HG03439 (cell line): ENCODE measurements at regions not wholly inside any gene's neighbourhood (a gene's known extent, or its start where the extent isn't known, plus 50 kb on each side); places are given as distances from the start of the nearest gene placed in this dataset.
"Not testable (repeated sequence)": the region's sequence is repeated elsewhere in the genome, so short reads cannot be mapped to it uniquely, and the experiment has no call there.

ENCODE experiments used
- ATAC-seq: cut with Tn5 transposase; IDR thresholded peaks from one replicate; pipeline ENCODE4 v1.9.1; 2021; ENCODE audit warnings: mild to moderate bottlenecking, moderate library complexity; ENCODE audit not compliant: unreplicated experiment

DNA sequence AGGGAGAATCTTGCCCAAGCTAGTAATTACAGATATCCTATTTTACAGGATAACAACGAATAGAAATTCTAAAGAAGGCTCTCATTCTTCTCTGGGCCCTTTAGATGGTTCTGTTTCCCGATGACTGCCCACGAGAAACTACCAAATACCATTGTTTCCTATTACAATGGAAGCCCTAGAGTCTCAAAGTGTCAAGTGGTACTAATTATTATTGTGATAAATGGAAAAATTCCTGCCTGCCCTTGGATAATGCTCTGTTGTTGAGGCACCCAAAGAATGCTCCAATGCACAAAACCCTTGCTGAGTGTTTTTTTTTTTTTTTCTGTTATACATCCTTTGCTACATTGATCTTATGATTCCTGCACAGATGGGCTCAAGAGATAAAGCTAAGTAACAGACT, 504.5 kb downstream of the XPNPEP1 start:
- no peak for ATAC-seq

DNA sequence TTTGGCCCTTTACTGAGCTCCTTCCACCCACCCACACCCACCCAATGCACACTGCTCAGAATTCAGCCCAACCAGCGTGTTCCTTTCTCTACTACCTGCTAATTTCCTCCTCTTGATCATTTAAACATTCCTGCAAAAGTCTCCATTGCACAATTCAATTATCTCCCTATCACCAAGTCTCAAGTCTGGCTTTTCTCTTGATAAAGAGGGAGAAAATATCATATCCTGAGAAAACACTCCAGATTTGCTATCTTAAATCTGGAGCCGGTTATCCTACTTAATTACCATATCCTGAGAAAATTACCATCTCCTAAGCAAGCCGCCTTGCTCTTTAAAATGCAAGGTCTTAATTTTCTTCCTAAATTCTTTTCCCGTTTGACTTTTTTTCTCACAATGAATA, 505.5 kb downstream of the XPNPEP1 start:
- no peak for ATAC-seq

DNA sequence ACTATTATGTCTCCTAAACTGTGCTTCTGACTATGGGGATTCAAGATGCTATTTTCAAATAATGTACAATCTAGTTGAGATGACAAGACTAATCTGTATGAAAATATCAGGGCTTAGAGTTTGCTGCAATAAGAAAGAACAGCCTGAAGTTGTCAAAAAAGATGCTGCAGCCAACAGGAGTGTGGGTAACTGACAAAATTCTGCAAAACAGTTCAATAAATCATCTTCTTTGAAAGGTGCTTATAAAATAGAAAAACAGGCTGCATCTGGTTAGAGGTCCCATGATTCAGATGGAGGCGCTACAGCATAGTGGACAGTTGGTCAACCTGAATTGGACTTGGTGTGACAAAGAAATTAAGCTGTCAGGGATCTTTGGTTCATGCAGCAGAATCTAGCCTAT, 511.0 kb downstream of the XPNPEP1 start:
- ATAC-seq: no peak

DNA sequence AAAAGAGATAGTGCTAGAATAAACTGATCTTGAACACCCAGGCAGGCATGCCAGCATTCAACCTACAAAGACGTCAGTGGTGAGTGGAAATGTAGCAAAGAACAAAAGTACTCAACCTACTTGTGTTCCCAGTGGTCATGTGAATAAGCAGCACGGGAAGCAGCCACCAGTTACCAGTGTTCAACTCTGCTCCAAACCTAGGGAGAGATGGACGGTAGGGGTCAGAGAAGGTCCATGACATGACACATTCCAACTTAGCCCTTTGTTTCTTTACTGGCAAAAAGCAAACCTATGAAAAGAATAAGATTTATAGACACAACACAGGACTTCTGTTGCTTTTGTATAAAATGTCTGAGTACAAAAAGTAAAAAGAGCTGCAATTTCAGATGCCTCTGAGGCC, 511.4 kb downstream of the XPNPEP1 start:
- no peak for ATAC-seq

GRCh38 chr10:109405338-109405737, 518.0 kb downstream of the XPNPEP1 start:
- ATAC-seq: no peak

GRCh38 chr10:109403551-109403950, 519.8 kb downstream of the XPNPEP1 start:
- ATAC-seq: no peak

DNA sequence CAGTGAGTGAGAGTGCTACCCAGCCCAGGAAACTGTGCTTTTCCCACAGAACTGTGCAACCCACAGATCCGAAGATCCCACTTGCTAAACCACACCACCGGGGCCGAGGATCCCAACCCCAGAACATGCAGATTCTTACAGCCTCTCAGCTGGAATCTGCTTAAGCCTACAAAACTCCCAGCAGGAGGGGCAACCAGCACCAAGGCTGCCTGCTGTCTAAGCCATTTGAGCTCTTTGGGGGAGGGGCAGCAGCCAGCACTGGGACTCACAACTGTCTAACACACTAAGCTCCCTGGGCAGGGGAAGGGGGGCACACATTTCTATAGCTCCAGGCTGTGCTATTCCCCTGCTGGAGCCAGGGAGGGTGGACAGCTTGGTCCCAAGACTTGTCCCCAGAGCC, 529.9 kb downstream of the XPNPEP1 start:
- ATAC-seq: no peak

- ATAC-seq: no peak
Measured at GRCh38 chr10:109386921-109387320, 536.4 kb downstream of the XPNPEP1 start.

GRCh38 chr10:109386101-109386500, 537.2 kb downstream of the XPNPEP1 start:
- ATAC-seq: no peak

DNA sequence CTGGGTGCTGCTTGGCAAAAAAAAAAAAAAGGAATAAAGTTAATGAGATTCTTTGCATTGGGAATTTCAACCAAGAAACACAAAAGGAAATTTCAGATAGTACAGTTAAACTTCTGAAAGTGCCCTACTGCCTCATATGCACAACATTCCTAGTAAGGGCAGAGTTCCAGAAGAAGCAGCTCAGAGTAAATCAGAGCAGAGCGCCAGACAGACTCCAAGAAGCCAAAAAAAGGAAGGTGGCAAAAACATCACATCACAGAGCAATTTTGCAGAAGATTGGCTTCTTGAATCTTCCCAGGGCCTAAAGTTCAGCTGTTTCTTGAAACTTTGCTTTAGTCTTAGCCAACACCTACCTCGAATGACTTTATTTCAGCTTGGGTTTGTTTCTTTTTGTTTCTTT, 544.1 kb downstream of the XPNPEP1 start:
- no peak for ATAC-seq

DNA sequence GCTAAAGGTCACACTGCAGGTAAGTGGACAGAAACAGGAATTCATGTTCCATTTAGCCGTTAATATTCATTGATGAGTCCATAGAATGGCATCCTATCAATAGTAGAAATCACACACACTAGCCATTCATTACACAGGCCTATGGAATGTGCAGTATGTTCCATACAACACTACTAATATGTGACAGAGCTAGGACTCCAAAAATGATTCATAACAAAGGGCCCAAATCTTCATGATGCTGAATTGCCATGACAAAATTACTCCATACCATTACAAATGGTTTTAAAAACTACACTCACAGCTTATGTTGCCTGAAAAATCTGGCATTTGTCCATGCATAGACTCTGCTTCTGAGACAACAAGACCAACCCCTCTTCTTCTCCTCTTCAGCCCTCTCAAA, 549.1 kb downstream of the XPNPEP1 start:
- no peak for ATAC-seq

DNA sequence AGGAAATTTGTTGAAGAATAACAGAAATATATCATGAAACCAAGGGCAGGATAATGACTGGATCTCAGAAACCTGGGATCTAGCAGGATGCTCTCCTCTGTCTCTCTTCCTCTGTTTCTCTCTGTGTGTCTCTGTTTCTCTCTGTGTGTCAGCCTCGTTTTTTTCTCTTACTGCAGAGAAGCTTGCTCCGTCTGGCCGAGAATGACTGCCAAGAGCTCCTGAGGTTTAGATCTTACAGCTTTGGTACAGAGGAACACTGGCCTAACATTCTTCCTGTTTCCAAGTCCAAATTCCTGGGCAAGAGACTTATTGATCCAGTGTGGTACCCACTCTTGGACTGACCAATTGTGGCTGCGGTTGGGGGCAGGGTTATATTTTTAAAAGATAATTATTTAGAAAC, 564.0 kb downstream of the XPNPEP1 start:
- ATAC-seq: no peak

- no peak for ATAC-seq
Measured at GRCh38 chr10:109358325-109358724, 565.0 kb downstream of the XPNPEP1 start.

GRCh38 chr10:109348324-109348723, 575.0 kb downstream of the XPNPEP1 start:
- no peak for ATAC-seq

- ATAC-seq: no peak
Measured at GRCh38 chr10:109343293-109343692, 580.0 kb downstream of the XPNPEP1 start.

DNA sequence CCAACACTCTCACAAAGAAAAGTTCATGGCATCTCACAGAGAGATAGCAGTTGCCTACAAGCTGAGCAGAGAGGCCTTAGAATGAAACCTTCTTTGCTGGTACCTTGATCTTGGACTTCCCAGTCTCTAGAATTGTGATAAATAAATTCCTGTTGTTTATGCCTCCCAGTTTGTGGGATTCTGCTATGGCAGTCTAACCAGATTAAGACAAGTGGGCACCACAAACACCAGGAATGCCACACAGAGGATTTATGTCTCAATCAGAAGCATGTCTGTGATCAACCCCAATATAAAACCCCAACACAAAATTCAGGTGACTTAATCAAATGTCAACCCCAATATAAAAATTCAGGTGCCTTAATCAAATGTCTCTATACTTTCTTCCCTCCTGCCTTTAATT, 581.3 kb downstream of the XPNPEP1 start:
- no peak for ATAC-seq

- no peak for ATAC-seq
Measured at GRCh38 chr10:109328001-109328400, 595.3 kb downstream of the XPNPEP1 start.

- no peak for ATAC-seq
Measured at GRCh38 chr10:109327266-109327665, 596.0 kb downstream of the XPNPEP1 start.

- no peak for ATAC-seq
Measured at GRCh38 chr10:109324721-109325120, 598.6 kb downstream of the XPNPEP1 start.

DNA sequence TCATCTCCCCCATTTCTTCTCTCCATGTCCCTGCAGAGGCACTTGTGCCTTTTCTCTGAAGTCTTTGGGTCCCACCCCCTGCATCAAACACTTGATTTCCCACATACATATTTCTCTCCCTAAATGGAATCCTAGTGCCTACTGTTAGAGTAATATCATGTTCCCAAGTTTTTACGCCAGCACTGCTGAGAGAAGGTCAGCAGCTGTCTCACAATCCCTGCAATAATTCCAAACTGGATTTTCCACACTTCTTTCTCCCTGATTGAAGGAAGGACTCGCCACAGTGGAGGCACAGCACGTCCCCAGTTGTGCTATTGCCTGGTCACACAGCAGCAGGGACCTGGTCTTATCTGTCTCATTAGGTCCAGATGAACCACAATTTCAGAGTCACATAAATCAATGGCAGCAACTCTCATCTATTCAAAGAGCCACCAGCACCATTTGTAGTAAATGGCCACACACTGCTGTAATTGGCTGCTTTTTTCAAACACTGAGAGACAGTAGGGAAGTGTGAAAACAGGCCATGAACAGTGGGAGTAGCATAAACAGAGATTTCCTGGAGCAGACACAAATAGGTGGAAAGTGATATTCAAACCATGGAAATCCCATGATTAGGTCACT, 605.5 kb downstream of the XPNPEP1 start:
- ATAC-seq: no peak

DNA sequence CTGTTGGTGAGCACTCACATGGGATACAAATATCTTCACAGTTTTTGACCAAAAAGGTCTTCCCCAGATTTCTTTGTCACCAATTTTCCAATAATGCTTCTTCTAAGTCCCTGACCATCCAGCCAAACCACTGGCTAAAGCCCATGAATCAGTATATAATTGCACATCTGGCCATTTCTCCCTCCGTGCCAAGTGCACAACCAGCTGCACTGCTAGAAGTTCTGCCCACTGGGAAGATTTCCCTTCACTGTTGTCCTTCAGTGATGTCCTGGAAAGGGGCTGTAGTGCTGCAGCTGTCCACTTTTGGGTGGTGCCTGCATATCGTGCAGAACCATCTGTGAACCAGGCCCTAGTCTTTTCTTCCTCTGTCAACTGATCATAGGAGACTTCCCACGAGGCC, 609.3 kb downstream of the XPNPEP1 start:
- not testable (repeated sequence) for ATAC-seq

DNA sequence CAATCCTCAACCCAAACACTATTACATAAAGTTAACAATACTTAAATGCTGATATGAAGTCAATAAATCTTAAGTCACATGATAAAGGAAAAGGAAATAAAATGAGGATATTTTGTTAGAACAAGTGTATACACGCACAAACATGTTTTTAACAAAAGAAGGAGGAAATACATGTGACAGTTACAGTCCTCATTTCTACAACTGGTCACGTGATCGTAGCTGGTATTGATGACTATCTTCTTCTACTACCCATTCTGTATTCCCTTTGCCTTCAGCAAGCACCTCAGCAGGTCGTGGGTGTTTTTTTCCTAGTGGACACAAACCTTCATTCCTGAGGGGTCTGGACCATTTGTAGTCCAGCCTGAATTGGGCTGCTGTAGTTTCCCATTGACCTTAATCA, 610.8 kb downstream of the XPNPEP1 start:
- ATAC-seq: not testable (repeated sequence)

GRCh38 chr10:109308971-109309370, 614.3 kb downstream of the XPNPEP1 start:
- ATAC-seq: no peak
